ENCODE measurements at regions not wholly inside any gene's neighbourhood (a gene's known extent, or its start where the extent isn't known, plus 50 kb on each side); places are given as distances from the start of the nearest gene placed in this dataset.

- no TSS peak for BruUV-seq (replicated peaks)
- no peak overlapping the region for H3K18ac ChIP-seq (ENCODE audit: low read depth, low read length)
- no peak overlapping the region for H4K5ac ChIP-seq (ENCODE audit: low read depth, low read length)
- H3K14ac ChIP-seq (replicated peaks; ENCODE audit: low read depth, low read length), result no peak overlapping the region
- no peaks in the 10 kb centered on the region for H3K9me1 ChIP-seq (ENCODE audit: insufficient read depth, low read length)
- no peak overlapping the region for H3K56ac ChIP-seq (ENCODE audit: extremely low read depth, insufficient read depth, low read length)
- H3K79me1 ChIP-seq (ENCODE audit: low read depth in 1 of 2, low read length in 2 of 2), result peaks cover 0 to 6% of the 10 kb centered on the region in 2 experiments; a peak in 1 of 4 replicates
- H4K20me1 ChIP-seq (ENCODE audit: insufficient read depth, low read length), result no peaks in the 10 kb centered on the region; the same call in 1 of the 2 replicates
- no peak overlapping the region for H2BK120ac ChIP-seq (ENCODE audit: low read depth, low read length)
- peak overlapping the region; percentile 4 for H2AFZ ChIP-seq (replicated peaks; ENCODE audit: low read length, poor library complexity)
- ATAC-seq (ENCODE audit: low read depth) (peak; percentile 67), DNase-seq (peak; percentile 59)
- H3K4ac ChIP-seq (ENCODE audit: low read depth, low read length), result no peak overlapping the region
- H3K27ac ChIP-seq (ENCODE audit: insufficient read depth, low read length), result no peak overlapping the region
- peak overlapping the region; percentile 17; the same call in 1 of the 2 replicates for H2AK5ac ChIP-seq (ENCODE audit: low read depth, low read length)
- WGBS, 2 experiments (ENCODE audit: extremely low coverage in 2 of 2, insufficient read length in 1 of 2), result 50% methylated on average over 3 of the region's 16 CpGs; no CpG with 5 or more reads in 1 of the 2 experiments
- no peak overlapping the region for H2BK20ac ChIP-seq (ENCODE audit: low read depth, low read length)
- H3K27me3 ChIP-seq (ENCODE audit: control insufficient read depth, insufficient read depth, low read length), result no peaks in the 10 kb centered on the region
- H3K4me1 ChIP-seq (ENCODE audit: control insufficient read depth, insufficient read depth, low read length), result peaks cover 7% of the 10 kb centered on the region
- no peak overlapping the region for H3K23ac ChIP-seq (ENCODE audit: low read depth, low read length)
- no peak overlapping the region; the same call in 1 of the 2 replicates for H4K91ac ChIP-seq (ENCODE audit: insufficient read depth, low read depth, low read length)
- H2AK9ac ChIP-seq (replicated peaks; ENCODE audit: low read depth, low read length, poor library complexity), result no peak overlapping the region
- intact Hi-C loops (cut with micrococcal nuclease), result loop anchor here (1.0 to 2.0 kb wide), 2 partner anchors 222 to 517 kb away; no protein-coding TSS in a partner anchor
- H2BK5ac ChIP-seq (ENCODE audit: low read depth, low read length, poor library complexity, severe bottlenecking), result no peak overlapping the region
- no peak overlapping the region for H4K8ac ChIP-seq (ENCODE audit: low read depth in 2 of 2, low read length in 2 of 2)
- TF ChIP-seq RFX5 (IDR thresholded peaks at IDR 0.05; ENCODE audit: low read depth, low read length), result no peak
- H3K9me3 ChIP-seq (ENCODE audit: control insufficient read depth, insufficient read depth, low read length), result peaks cover 2% of the 10 kb centered on the region; the same call in 1 of the 2 replicates
- H3K4me3 ChIP-seq (ENCODE audit: insufficient read depth, low read depth, low read length), result no peak overlapping the region
- H3K36me3 ChIP-seq (ENCODE audit: control insufficient read depth, insufficient read depth, low read length), result no peaks in the 10 kb centered on the region; the same call in 1 of the 2 replicates
- POLR2A ChIA-PET (ENCODE audit: unreplicated experiment), result no interaction called here
- CTCF ChIA-PET, result interaction anchor here (0.8 to 2.7 kb wide), 6 partner anchors 13 to 222 kb away, joined by 3 to 25 read pairs (median 4); no protein-coding TSS in a partner anchor
- H2BK15ac ChIP-seq (ENCODE audit: low read depth, low read length), result no peak overlapping the region
- no peak overlapping the region for H3K9ac ChIP-seq (ENCODE audit: low read depth, low read length)
- no peak overlapping the region for H3K4me2 ChIP-seq (ENCODE audit: low read depth, low read length)
- dilution Hi-C loops (cut with HindIII; ENCODE audit: low sequenced_read_pairs, unreplicated experiment), result loop anchor here (25.0 kb wide), 1 partner anchor 203 kb away; no protein-coding TSS in a partner anchor
- in situ Hi-C loops (cut with MboI; ENCODE audit: low sequenced_read_pairs), result no loop called here
Measured at GRCh38 chr6:165883851-165884640, 221.0 kb upstream of the PDE10A start.
